ENCODE measurements at regions not wholly inside any gene's neighbourhood (a gene's known extent, or its start where the extent isn't known, plus 50 kb on each side); places are given as distances from the start of the nearest gene placed in this dataset.

DNA sequence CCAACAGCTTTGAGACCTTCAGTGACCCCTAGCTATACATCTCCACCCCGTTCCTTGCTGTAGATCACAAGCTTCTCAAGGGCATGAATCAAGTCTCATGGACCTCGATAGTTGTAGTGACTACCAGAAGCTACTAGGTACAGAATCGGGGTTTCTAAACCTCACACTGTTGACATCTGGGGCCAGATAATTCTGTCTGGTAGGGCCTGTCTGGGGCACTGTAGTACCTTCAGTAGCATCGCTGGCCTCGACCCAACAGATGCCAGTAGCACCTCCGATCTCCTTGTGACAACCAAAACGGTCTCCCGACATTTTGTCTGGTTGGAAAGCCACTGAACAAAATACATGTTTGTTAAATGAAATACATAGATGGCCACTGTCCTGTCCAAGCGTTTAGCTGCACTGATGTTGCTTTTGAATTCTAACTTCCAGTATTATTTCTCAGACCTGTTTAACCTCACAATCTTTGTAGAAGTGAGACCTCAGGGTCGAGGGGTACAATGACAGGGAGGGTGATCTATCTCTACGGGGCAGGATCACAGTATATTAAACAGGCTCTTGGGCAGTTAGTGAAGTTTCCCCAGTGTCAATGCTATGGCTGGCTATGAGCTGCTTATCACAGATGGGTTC lies 262.5 kb upstream of the IGF1R start:
- no peak for DNase-seq (ENCODE audit: low read depth in 2 of 2)

DNA sequence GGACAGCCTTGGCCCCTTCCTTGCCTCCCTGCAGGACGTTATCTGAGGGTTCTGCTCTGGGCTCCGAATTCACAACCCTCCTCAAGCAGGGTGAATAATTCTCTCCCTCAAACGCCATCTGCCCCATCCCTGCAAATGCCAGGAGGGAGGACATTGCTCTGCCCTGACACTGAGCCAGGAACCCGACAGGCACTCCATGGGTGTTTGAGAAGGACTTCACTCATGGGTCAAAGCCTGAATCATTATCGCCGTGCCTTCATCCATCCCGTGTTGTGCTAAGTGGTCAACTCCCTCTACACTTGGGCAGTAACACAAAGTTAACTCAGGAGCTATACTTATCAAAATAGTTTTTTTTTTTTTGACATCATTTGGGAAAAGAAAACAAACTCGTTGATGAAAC lies 261.8 kb upstream of the IGF1R start:
- no peak for DNase-seq (ENCODE audit: low read depth in 2 of 2)

DNA sequence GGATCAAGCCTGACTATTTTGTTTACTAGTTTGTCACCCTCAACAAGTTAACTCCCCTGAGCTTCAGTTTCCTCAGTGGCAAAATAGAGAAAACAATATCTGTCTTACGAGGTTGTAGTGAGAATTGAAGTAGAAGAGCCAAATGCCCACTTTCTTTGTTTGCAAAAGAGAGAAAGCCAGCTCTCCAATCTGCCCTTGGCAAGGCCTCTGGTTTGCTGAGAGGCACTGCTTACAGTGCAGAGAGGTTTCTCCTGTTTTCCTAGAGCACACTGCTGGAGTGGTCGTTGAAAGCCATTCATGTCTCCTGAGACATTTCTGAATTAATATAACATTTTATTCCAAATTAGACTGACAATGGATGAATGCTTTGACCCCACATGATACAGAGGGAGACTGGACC lies 260.5 kb upstream of the IGF1R start:
- DNase-seq (ENCODE audit: low read depth in 2 of 2): no peak

DNA sequence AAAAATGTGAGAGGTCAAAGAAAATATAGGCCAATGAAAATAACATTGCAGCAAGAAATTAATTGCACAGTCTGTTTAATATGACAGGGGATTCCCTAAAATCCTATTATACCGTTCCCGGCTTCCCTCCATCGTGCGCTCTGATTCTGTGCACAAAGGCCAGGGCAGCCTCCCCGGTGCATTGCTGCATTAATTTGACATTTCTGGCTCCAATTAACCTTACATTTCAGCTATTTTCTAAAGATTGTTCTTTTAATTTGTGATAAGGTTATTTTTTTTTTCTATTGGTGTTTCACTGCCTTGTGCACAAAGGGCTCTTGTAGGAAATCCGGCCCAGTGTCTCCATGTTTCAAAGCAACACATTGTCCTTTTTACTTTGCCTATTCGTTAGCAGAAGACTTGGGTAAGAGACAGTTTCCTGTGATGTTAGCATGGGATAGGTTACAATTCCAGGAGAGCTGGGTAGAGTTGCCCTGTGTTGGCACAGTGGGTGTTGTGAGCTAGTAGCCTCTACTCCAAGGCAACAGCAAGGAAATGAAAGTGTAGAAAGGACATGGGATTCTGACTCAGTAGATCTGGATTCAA lies 257.3 kb upstream of the IGF1R start:
- DNase-seq (ENCODE audit: low read depth in 2 of 2): no peak

DNA sequence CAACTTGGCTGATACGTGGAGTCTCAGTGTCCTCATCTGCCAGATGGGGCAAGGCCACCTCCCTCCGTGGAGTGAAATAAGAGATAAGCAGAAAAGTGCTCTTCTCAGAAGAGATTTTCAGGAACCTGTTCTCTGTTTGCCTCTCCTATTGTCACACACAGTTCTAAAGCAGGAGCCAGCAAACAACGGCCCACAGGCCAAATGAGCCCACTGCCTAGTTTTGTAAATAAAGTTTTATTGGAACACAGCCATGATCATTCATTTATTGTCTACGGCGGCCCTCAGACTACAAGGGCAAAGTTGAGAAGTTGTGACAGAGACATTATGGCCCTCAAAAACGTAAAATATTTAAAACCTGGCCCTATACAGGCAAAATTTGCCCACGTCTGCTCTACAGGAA lies 256.8 kb upstream of the IGF1R start:
- DNase-seq (ENCODE audit: low read depth in 2 of 2): no peak

DNA sequence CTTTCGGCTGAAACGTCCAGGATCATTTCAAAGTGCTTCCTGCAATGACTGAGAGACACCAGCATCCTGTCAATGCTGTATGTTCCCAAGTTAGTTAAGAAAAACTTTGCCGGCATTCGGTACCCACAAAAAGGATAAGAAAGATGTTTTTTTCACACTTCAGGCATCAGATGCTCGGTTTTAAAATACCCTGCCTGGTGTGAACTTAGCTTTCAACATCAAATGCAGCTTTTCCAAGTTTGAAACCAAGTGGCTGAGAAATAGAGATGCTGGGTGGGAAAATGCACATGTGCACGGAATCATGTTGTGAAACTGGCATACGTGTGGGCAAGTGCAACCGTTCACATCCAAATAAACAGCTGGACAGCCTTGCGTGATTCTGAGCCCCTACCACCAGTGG lies 254.9 kb upstream of the IGF1R start:
- DNase-seq (ENCODE audit: low read depth in 2 of 2): no peak

DNA sequence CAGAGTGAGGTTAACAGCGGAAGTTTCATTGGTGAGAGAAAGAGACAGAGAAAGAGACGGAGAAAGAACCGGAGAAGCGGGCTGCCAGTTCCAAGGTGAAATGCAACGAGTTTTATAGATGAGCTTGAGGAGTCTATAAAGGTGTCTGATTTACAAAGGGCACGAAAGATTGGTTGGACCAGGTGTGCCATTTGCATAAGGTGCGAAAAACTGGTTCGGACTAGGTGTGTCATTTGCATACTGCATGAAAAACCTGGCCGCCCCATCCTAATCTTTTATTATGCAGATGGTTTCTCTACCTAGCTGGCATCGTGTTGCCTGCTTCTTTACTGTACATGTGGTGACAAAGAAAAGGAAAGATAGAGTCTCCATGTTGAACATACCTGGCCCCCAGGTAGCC lies 253.8 kb upstream of the IGF1R start:
- DNase-seq (ENCODE audit: low read depth in 2 of 2): no peak

DNA sequence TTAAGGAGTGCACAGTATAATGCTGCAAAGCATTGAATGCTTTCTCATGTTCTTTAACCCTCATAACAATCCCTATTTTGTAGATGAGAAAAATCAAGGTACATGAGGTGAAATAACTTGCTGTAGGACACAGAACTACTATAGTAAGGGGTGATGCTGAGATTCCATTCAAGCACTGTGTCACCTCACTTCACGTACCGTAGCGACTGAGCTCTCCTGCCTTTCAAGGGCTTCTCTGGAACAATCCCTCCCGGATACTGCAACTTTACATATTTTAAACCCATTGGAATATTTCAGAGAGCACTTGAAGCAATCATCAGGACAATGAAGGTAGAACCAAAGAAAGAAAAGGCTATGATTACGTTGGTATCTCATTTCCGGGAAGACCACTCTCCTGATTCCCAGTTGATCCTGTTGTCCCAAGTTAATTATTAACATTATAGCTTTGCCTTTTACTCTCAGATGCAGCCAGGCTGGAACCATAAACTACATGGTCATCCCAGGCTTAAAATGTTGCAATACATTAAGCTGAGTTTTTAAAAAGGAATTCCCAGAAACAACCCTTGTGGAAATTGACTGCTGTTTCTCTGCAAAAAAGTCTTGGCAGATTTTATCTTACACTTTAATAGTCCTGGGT lies 252.2 kb upstream of the IGF1R start:
- DNase-seq (ENCODE audit: low read depth in 2 of 2): no peak

DNA sequence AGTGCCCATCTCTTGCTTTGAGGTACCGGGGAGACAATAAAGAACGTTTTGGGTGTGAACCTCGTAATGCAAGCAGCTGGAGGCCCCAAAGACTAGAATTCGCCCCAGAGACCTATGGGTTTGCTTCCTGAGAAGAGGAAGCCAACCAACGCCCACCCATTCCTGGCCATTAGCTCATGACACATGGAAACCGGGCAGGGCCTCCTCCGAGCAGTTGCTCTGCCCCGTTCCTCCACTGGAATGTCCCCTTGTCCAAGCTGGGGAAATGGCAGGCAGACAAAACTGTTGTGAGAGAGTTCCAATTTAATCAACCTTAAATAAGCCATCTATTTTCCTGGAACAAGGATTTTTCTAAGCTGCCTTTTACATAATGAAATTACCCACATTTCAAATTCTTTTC lies 250.9 kb upstream of the IGF1R start:
- DNase-seq (ENCODE audit: low read depth in 2 of 2): no peak

DNA sequence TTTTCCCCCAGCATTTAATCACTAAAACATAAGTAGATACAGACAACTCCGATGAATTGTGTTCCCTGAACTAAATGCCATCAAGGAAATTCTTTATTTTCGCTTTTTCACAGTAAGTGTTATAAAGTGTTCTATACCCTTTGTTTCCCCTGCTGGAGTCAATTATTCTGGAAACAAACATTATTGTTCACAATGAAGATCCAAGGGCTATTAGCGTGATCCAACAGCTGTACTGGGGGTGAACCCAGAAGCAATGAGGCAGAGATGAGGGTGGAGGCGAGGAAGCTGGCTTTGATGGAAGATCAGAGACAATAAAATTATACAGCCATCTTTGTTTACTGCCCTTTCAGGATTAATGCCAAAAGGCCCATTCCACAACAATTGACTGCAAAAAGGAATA lies 250.3 kb upstream of the IGF1R start:
- no peak for DNase-seq (ENCODE audit: low read depth in 2 of 2)

DNA sequence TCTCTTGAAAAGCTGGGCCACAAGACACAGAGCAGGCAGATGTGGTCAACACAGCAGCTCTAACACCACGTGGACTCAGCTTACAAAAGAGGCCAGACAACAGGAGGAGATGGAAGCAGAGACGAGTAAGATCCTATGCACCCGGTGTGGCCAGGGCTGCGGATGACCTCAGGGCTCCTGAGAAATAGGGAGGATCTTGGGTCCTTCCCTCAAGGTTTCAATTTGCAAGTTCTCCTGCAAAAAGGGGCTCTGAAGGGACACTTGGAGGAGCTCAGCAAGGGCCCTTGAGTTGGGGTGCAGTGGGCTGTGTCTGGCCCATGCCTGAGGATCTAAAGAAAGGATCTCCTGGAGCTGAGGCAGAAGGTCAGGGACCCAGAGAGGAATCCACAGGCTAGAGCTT lies 249.5 kb upstream of the IGF1R start:
- no peak for DNase-seq (ENCODE audit: low read depth in 2 of 2)

DNA sequence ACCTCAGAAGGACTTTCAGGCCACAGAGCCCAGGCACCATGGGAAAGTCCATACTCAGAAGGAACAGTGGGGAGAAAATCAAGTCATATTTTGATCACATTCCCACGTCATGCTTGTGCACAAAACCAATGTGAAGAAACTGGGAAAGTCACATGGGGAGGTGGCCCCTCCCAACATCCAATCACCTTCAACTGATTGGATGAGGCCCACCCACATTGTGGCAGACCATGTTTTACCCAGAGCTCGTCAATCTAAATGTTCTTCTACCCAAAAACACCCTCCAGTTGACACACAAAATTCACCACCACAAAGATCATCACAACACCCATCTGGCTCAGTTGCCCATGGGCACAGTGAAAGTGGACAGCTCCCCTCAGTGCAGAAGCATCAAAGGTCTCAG lies 248.2 kb upstream of the IGF1R start:
- DNase-seq (ENCODE audit: low read depth in 2 of 2): no peak

DNA sequence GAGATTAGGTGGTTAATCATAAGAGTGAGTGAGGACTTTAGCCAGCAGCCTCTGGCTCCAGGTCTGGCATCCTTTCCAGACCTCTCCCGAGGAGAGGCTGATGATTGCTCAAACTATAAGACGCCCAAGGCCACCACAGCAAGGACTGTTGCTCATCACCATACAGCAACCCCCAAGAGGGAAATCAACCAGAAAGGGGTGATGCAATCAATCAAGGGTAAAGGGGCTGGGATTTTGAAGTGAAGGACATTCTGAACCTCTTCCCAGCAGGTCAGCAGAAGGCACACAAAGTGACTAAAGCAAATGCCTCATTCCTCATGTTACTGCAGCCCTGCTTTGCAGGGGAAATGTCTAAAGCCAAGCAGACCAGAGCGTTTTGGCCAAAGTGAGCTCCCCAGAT lies 247.3 kb upstream of the IGF1R start:
- no peak for DNase-seq (ENCODE audit: low read depth in 2 of 2)

DNA sequence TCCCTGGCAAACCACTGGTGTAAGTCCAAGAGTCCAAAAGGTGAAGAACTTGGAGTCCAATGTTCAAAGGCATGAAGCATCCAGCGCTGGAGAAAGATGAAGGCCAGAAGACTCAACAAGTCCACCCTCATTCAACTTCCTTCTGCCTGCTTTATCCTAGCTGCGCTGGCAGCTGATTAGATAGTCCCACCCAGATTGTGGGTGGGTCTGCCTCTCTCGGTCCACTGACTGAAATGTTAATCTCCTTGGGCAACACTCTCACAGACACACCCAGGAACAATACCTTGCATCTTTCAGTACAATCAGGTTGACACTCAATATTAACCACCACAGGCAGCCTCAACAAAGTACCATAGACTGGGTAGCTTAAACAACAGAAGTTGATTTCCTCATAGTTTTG lies 245.9 kb upstream of the IGF1R start:
- DNase-seq (ENCODE audit: low read depth in 2 of 2): no peak

DNA sequence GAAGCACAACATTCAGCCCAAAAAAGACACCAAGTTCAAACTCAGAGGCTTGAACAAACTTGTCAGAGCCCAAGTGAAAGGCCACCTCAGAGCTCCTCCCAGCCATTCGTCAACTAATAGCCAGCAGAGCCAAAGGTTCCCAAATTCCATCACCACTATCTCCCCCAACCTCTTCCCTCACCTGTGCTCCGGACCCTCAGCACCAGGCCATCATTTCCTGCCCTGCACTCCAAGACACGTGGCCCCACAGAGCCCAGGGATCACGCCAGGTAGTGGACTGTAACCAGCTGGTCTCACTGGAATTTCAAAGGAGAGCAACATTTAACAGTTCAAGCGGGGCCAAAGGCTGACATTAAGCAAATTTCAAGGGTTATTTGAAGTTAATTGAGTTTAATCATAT lies 245.2 kb upstream of the IGF1R start:
- no peak for DNase-seq (ENCODE audit: low read depth in 2 of 2)

DNA sequence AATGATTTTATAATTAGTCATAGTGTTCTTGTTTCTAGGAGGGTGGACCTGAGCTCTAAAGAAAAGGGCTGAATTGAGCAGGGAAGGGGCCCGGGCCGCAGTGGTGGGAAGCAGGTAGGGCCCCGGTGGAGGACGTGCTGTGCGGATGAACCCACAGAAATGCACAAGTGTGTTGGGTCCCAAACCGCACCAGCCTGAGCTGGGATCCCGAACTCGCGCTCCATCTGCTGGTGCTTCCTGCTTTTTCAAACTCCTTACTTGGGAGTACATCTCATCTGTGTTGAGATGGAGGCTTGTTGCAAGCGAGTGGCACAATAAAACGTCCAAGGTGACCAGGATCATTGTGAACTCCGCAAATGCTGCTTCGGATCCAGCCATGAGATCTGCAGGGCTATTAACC lies 244.8 kb upstream of the IGF1R start:
- DNase-seq (ENCODE audit: low read depth in 2 of 2): no peak

DNA sequence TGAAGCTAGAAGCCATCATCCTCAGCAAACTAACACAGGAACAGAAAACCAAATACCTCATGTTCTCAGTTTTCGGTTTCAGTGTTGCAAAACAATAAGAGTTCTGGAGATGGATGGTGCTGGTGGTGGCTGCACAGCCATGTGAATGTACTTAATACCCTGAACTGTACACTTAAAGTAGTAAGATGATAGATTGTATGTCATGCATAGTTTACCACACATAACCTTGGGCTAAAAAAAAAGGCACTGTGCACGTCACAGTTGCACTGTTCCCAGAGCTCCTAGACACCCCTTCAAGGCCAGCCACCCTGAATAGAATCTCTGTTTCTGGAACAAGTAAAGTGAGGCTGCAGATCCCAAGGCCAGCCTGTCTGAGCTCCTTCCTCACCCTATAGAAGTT lies 243.3 kb upstream of the IGF1R start:
- DNase-seq (ENCODE audit: low read depth in 2 of 2): no peak

DNA sequence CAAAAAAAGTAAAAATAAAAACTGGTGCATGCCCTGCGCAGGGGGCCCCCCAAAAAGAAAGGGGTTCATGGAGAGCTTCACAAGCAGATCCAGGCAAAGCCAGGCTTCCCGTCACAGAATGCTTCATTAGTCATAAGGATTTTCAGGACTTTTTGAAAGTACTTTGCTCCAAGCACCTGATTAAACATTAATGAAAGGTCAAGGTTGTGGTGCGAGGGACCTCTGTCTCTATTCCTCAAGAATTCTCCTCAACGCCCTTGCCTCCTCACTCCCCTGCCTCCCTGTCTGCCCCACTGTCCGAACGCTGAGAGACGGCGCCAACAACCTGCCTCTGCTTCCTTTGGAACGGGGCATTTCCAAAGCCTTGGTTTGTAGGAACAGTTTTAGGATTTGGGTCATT lies 240.1 kb upstream of the IGF1R start:
- DNase-seq (ENCODE audit: low read depth in 2 of 2): no peak

DNA sequence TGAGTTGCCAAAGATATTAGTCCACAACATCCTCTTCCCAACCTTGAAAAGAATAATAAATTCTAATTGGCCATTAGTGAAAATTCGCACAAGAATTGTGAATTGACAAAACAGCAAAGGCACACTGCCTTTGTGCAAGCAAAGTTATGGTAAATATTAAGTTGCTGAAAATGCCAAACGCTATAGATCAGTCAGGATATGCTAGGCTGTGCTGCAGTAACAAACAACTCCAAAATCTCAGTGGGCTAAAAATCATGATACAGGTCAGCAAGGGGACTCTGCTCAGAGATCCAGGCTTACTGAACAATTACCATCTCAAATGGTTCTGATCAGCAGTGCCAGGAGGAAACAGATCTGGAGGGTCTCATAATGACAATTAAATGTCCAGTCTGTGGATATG lies 238.0 kb upstream of the IGF1R start:
- no peak for DNase-seq (ENCODE audit: low read depth in 2 of 2)

DNA sequence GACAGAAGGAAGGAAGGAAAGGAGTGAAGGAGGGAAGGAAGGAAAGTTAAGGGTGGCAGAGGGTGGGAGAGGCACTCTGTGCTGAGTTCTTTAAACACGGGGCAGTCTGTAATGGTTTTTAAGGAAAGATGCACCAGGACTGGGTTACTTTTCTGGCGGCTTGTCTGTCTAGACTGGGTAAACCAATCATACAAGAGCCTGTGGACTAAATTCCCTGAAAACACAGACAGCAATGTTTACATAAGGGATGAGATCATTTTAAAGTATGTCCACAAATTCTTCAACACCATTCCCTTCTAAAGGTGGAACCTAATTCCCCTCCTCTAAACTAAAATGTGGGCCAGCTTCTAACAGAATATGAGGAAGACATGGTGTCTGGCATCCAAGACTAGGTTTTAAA lies 235.5 kb upstream of the IGF1R start:
- DNase-seq (ENCODE audit: low read depth in 2 of 2): no peak

DNA sequence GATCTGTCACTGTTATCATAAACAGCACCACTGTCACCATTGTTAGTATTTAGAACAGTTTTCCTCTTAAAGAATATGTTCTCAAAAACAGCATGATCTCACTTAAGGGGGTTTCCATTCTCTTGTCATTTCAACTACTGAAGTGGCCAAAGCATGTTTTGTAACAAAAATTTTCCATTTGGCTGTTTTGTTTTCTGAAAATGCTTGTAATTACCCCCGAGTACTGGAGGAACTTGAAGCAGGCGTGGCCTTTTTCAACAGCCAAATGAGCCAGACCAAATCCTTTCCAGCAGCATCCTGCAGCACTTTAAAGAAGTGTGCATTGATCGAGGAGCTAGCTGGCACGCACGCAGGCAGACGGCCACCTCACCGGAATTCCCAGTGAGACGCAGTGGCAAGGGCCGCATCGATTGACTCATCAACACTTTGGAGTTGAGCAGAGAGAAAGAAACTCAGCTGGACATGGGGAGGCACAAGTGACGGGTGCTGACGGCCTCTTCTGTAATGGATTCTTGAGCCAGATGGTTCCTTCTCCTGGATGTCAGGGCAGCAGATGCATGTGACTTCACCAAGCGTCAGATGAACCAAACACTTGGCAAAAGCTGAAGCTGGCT lies 234.3 kb upstream of the IGF1R start:
- no peak for DNase-seq (ENCODE audit: low read depth in 2 of 2)

DNA sequence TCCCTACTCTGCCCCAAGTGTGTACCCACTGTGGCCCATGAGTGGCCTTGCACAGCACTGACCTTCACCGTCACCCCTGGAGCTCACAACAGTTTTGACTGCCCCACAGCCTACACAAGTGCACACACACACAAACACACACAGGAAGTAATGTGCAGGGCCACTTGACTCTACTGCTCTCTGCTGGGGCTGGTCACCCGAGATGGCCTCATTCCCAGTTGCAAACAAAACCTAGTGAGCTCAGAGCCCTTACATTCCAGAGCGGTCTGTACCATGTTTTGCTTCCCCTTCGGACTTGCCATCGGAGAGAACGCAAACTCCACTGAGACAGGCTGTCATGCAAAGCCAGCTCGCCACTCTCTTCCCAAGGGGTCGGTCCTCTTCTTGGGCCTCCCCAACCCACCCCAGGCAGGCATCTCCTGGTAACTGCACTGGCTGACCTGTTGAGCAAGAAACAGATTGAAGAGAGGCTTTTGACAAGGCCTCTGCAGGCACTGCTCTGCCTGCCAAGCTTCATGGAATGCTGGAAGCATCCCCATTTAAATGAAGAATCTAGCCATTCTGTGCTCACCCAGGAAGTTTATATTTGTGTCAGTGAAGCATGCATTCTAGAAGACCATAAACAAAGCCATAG lies 232.0 kb upstream of the IGF1R start:
- DNase-seq (ENCODE audit: low read depth in 2 of 2): no peak

DNA sequence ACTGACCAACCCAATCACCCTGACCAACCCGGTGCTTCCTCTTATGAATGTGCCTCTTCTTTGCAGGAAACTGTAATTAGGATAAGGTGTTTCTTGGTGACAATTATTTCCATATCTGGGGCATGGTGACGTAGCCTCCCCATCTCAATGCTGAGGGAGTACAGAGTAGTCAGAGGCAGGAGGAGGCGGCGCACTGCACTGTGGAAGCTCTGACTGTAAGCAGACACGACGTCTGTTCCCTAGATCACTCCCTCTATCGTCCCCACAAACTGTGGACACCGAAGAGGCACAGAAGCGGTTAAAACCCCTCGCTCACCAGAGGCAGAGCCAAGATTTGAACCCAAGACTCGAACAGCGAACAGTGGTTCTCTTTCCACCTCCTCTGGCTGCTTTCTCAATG lies 231.0 kb upstream of the IGF1R start:
- DNase-seq (ENCODE audit: low read depth in 2 of 2): no peak
